H1 (cell line): ENCODE measurements at regions not wholly inside any gene's neighbourhood (a gene's known extent, or its start where the extent isn't known, plus 50 kb on each side); places are given as distances from the start of the nearest gene placed in this dataset.

ENCODE experiments used
- BCL11A ChIP-seq, 2 experiments: IDR thresholded peaks; one replicate each; pipeline ENCODE4 v1.6.1; 2011; ENCODE audit warnings: low read depth in 2 of 2, low read length in 2 of 2, mild to moderate bottlenecking in 2 of 2
- CBX5 ChIP-seq: fragments of 300-800, 300-1000 bp; sonication (generic); IDR thresholded peaks from 2 replicates; pipeline ENCODE4 v1.7.1; 2016; ENCODE audit warnings: antibody characterized with exemption, low read length, low read depth
- CBX8 ChIP-seq: fragments of 300-800, 300-1000 bp; sonication (generic); IDR thresholded peaks from 2 replicates; pipeline ENCODE4 v1.7.1; 2016; ENCODE audit warnings: low read depth, low read length, borderline replicate concordance
- HDAC6 ChIP-seq: IDR thresholded peaks from one replicate; pipeline ENCODE4 v1.7.1; 2012; ENCODE audit warnings: low read depth, mild to moderate bottlenecking, inconsistent platforms, low read length, moderate library complexity
- JUND ChIP-seq: IDR thresholded peaks from 2 replicates; pipeline ENCODE4 v1.6.1; 2011; ENCODE audit warnings: mild to moderate bottlenecking, improper control_type of control experiment, low read length
- RFX5 ChIP-seq: IDR thresholded peaks from 2 replicates; pipeline ENCODE4 v1.6.1; 2011; ENCODE audit warnings: low read depth, low read length, improper control_type of control experiment, borderline replicate concordance
- RXRA ChIP-seq: IDR thresholded peaks from 2 replicates; pipeline ENCODE4 v1.6.1; 2011; ENCODE audit warnings: low read depth, mild to moderate bottlenecking, low read length, moderate library complexity; ENCODE audit not compliant: insufficient read depth
- SUZ12 ChIP-seq: fragments of 200-600 bp; sonication (generic); IDR thresholded peaks from 2 replicates; pipeline ENCODE4 v1.6.1; 2012; ENCODE audit warnings: mild to moderate bottlenecking, inconsistent platforms, low read length, moderate library complexity, mixed read lengths
- TCF12 ChIP-seq: IDR thresholded peaks from 2 replicates; pipeline ENCODE4 v1.6.1; 2011; ENCODE audit warnings: low read depth, mild to moderate bottlenecking, low read length
- ZNF274 ChIP-seq: IDR thresholded peaks from 2 replicates; pipeline ENCODE4 v1.7.0; 2012; ENCODE audit warnings: low read length, borderline replicate concordance; ENCODE audit errors: extremely low read depth

- TF ChIP-seq HDAC6 (no peak), BCL11A (IDR thresholded peaks at IDR 0.05; ENCODE audit: low read depth in 2 of 2, low read length in 2 of 2) (no peak), SUZ12 (no peak), RFX5 (no peak), RXRA (no peak), ZNF274 (no peak), TCF12 (no peak), JUND (no peak), CBX8 (no peak), CBX5 (no peak)
These were observed 305.2 kb upstream of the RBFOX1 start (continued) for GRCh38 chr16:7027401-7027800.
